ENCODE measurements at regions not wholly inside any gene's neighbourhood (a gene's known extent, or its start where the extent isn't known, plus 50 kb on each side); places are given as distances from the start of the nearest gene placed in this dataset.

DNA sequence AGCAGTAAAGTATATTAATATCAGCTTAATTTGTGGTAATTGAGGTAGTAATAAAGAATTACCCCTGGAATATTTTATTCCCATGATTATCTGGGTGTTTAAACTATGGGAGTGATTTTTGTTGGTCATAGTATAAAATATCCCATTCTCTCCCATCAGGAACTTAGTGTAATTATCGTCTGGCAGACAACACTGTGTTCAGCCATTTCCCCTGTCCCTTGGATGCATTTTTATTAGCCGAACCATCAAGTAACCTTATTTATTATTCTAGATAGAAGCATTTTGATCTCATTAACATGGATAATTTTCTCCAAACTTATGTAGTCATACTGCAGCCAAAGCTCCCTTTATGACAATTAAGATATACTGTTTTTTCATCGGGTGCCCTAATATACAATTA lies 320.8 kb downstream of the MAT2B start (continued):
- TF ChIP-seq, protein P1, sequence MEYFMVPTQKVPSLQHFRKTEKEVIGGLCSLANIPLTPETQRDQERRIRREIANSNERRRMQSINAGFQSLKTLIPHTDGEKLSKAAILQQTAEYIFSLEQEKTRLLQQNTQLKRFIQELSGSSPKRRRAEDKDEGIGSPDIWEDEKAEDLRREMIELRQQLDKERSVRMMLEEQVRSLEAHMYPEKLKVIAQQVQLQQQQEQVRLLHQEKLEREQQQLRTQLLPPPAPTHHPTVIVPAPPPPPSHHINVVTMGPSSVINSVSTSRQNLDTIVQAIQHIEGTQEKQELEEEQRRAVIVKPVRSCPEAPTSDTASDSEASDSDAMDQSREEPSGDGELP (IDR thresholded peaks at IDR 0.05; ENCODE audit: borderline replicate concordance, low read depth): no peak

DNA sequence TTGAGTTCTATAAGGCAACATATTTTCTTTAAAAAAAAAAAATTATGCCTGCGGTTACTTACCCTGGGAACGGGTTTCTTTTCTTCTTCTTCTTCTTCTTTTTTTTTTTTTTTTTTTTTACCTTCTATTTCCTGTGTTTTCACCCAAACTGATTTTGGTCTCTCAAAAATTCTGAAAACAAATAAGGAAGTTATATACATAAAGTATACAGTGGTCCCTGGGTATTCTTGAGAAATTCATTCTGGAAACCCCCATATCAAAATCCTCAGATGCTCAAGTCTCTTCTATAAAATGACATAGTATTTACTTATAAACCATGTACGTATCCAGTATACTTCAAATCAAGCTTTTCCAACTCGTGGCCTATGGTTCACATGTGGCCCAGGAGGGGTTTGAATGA lies 326.7 kb downstream of the MAT2B start:
- H3K27ac ChIP-seq (ENCODE audit: extremely low read length, insufficient read depth, low read length): no peak overlapping the region
- H3K79me2 ChIP-seq (ENCODE audit: insufficient read depth, low read length): no peaks in the 10 kb centered on the region
- BruUV-seq (replicated peaks): no TSS peak
- intact Hi-C loops (cut with micrococcal nuclease; ENCODE audit: unreplicated experiment) (no loop called here), in situ Hi-C loops (cut with HindIII; ENCODE audit: extremely low pct_ligation_motif_present, low pct_unique_long_range_greater_than_20kb) (no loop called here)
- WGBS (ENCODE audit: low lambda C conversion rate): 0% methylated on average over 4 of the region's 4 CpGs
- no peak overlapping the region for H3K9ac ChIP-seq (ENCODE audit: insufficient read depth, low read depth, low read length)
- no peak for ATAC-seq
- CTCF ChIA-PET (ENCODE audit: low intra/inter-chr PET ratio, low total read pairs): no interaction called here
- FAIRE-seq: no peak
- H3K27me3 ChIP-seq (ENCODE audit: control insufficient read depth in 1 of 2, insufficient read depth in 2 of 2, low read length in 2 of 2): no peaks in the 10 kb centered on the region
- TF ChIP-seq ZNF180 (CRISPR knock-in tag; IDR thresholded peaks at IDR 0.05; ENCODE audit: borderline replicate concordance, low read depth): no peak
- TF ChIP-seq NKX3-1 (CRISPR knock-in tag; IDR thresholded peaks at IDR 0.05): no peak
- TF ChIP-seq, protein P2, sequence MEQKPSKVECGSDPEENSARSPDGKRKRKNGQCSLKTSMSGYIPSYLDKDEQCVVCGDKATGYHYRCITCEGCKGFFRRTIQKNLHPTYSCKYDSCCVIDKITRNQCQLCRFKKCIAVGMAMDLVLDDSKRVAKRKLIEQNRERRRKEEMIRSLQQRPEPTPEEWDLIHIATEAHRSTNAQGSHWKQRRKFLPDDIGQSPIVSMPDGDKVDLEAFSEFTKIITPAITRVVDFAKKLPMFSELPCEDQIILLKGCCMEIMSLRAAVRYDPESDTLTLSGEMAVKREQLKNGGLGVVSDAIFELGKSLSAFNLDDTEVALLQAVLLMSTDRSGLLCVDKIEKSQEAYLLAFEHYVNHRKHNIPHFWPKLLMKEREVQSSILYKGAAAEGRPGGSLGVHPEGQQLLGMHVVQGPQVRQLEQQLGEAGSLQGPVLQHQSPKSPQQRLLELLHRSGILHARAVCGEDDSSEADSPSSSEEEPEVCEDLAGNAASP (CRISPR knock-in tag; IDR thresholded peaks at IDR 0.05; ENCODE audit: borderline replicate concordance): no peak
- TF ChIP-seq FLYWCH1 (CRISPR knock-in tag; IDR thresholded peaks at IDR 0.05): no peak
- no peak overlapping the region for H2AFZ ChIP-seq (ENCODE audit: low read length)
- no peak overlapping the region for H3K4me3 ChIP-seq (replicated peaks in 1 of 3; ENCODE audit: insufficient read depth in 1 of 3, low read depth in 2 of 3, low read length in 3 of 3)
- DNase-seq (ENCODE audit: low spot score): no peak
- no peaks in the 10 kb centered on the region for H4K20me1 ChIP-seq (ENCODE audit: insufficient read depth, low read length)
- no peaks in the 10 kb centered on the region for H3K4me1 ChIP-seq (ENCODE audit: insufficient read depth, low read length)
- POLR2A ChIA-PET: no interaction called here
- no peak overlapping the region for H3K4me2 ChIP-seq (ENCODE audit: low read depth, low read length)
- H3K36me3 ChIP-seq (replicated peaks in 1 of 2; ENCODE audit: control insufficient read depth in 1 of 2, insufficient read depth in 2 of 2, low read length in 2 of 2): no peaks in the 10 kb centered on the region
- no peaks in the 10 kb centered on the region for H3K9me3 ChIP-seq (ENCODE audit: low read length)

DNA sequence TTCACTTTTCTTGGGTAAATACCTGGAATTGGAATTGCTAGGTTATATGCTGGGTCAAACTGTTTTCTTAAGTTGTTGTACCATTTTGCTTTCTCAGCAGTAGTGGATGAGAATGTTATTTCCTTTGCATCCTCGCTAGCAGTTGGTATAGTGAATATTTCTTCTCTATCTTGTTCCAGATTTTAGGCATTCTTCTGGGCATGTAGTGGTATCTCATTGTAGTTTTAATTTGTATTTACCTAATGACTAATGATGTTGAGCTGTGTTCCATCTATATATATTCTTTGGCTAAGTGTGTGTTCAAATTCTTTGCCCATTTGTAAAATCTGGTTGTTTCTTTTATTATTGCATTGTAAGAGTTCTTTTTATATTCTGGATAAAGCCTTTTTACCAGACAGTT lies 333.3 kb downstream of the MAT2B start:
- Histone ChIP-seq H3K79me2 (ENCODE audit: insufficient read depth, low read length) (no peaks in the 10 kb centered on the region), H3K4me3 (replicated peaks in 1 of 3; ENCODE audit: insufficient read depth in 1 of 3, low read depth in 2 of 3, low read length in 3 of 3) (no peak overlapping the region), H3K9ac (ENCODE audit: insufficient read depth, low read depth, low read length) (no peak overlapping the region), H3K9me3 (ENCODE audit: low read length) (no peaks in the 10 kb centered on the region), H3K36me3 (replicated peaks in 1 of 2; ENCODE audit: control insufficient read depth in 1 of 2, insufficient read depth in 2 of 2, low read length in 2 of 2) (no peaks in the 10 kb centered on the region), H3K27me3 (ENCODE audit: control insufficient read depth in 1 of 2, insufficient read depth in 2 of 2, low read length in 2 of 2) (no peaks in the 10 kb centered on the region), H2AFZ (ENCODE audit: low read length) (no peak overlapping the region), H4K20me1 (ENCODE audit: insufficient read depth, low read length) (no peaks in the 10 kb centered on the region), H3K4me1 (ENCODE audit: insufficient read depth, low read length) (no peaks in the 10 kb centered on the region), H3K27ac (ENCODE audit: extremely low read length, insufficient read depth, low read length) (no peak overlapping the region), H3K4me2 (ENCODE audit: low read depth, low read length) (no peak overlapping the region)
- WGBS (ENCODE audit: low lambda C conversion rate): 5% methylated on average over 1 of the region's 1 CpG
- in situ Hi-C loops (cut with HindIII; ENCODE audit: extremely low pct_ligation_motif_present, low pct_unique_long_range_greater_than_20kb): no loop called here
- CTCF ChIA-PET (ENCODE audit: low intra/inter-chr PET ratio, low total read pairs): no interaction called here
- no TSS peak for BruUV-seq (replicated peaks)
- intact Hi-C loops (cut with micrococcal nuclease; ENCODE audit: unreplicated experiment): no loop called here
- no peak for DNase-seq (ENCODE audit: low spot score)
- POLR2A ChIA-PET: no interaction called here
- no peak for FAIRE-seq
- ATAC-seq: no peak
- TF ChIP-seq, protein P3, sequence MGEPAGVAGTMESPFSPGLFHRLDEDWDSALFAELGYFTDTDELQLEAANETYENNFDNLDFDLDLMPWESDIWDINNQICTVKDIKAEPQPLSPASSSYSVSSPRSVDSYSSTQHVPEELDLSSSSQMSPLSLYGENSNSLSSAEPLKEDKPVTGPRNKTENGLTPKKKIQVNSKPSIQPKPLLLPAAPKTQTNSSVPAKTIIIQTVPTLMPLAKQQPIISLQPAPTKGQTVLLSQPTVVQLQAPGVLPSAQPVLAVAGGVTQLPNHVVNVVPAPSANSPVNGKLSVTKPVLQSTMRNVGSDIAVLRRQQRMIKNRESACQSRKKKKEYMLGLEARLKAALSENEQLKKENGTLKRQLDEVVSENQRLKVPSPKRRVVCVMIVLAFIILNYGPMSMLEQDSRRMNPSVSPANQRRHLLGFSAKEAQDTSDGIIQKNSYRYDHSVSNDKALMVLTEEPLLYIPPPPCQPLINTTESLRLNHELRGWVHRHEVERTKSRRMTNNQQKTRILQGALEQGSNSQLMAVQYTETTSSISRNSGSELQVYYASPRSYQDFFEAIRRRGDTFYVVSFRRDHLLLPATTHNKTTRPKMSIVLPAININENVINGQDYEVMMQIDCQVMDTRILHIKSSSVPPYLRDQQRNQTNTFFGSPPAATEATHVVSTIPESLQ (CRISPR knock-in tag; conservative IDR thresholded peaks at IDR 0.05): no peak
- TF ChIP-seq ZNF879 (CRISPR knock-in tag; IDR thresholded peaks at IDR 0.05) (no peak), THYN1 (CRISPR knock-in tag; IDR thresholded peaks at IDR 0.05; ENCODE audit: borderline replicate concordance, low read depth) (no peak), HMG20B (CRISPR knock-in tag; conservative IDR thresholded peaks at IDR 0.05) (no peak), ZMYM4 (CRISPR knock-in tag; IDR thresholded peaks at IDR 0.05) (no peak)
- TF ChIP-seq, protein P4, sequence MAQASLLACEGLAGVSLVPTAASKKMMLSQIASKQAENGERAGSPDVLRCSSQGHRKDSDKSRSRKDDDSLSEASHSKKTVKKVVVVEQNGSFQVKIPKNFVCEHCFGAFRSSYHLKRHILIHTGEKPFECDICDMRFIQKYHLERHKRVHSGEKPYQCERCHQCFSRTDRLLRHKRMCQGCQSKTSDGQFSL (CRISPR knock-in tag; IDR thresholded peaks at IDR 0.05): no peak
- TF ChIP-seq, protein P5, sequence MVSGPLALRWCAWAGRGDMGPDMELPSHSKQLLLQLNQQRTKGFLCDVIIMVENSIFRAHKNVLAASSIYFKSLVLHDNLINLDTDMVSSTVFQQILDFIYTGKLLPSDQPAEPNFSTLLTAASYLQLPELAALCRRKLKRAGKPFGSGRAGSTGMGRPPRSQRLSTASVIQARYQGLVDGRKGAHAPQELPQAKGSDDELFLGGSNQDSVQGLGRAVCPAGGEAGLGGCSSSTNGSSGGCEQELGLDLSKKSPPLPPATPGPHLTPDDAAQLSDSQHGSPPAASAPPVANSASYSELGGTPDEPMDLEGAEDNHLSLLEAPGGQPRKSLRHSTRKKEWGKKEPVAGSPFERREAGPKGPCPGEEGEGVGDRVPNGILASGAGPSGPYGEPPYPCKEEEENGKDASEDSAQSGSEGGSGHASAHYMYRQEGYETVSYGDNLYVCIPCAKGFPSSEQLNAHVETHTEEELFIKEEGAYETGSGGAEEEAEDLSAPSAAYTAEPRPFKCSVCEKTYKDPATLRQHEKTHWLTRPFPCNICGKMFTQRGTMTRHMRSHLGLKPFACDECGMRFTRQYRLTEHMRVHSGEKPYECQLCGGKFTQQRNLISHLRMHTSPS (CRISPR knock-in tag; IDR thresholded peaks at IDR 0.05; ENCODE audit: low read depth): no peak
